B cell (primary cell): ENCODE measurements at regions not wholly inside any gene's neighbourhood (a gene's known extent, or its start where the extent isn't known, plus 50 kb on each side); places are given as distances from the start of the nearest gene placed in this dataset.
"Not testable (repeated sequence)": the region's sequence is repeated elsewhere in the genome, so short reads cannot be mapped to it uniquely, and the experiment has no call there.

Source experiments
- ATAC-seq: fragments of 200-7000 bp; cut with Tn5 transposase; one replicate; pipeline ENCODE4 v1.10.0; 2021; ENCODE audit warnings: low read depth, mild to moderate bottlenecking, moderate number of reproducible peaks, moderate library complexity
- CTCF ChIA-PET: fragments of 350-600 bp; sonication (Branson Sonifier 250); formaldehyde crosslinking; loops from one replicate; lab custom pipeline; 2021; ENCODE audit warnings: antibody characterized with exemption, inconsistent platforms; lab: Charles Lee
- POLR2A ChIA-PET: fragments of 350-600 bp; sonication (Branson Sonifier 250); formaldehyde crosslinking; loops from one replicate; lab custom pipeline; 2021; ENCODE audit warnings: antibody characterized with exemption; lab: Charles Lee
- DNase-seq: peaks from one replicate; pipeline ENCODE4 v3.0.0; 2013
- H2AFZ ChIP-seq: 2 replicates; pipeline ENCODE4 v1.6.1; 2012; ENCODE audit warnings: mild to moderate bottlenecking, low read depth, low read length; ENCODE audit not compliant: insufficient read depth, poor library complexity, severe bottlenecking
- H3K27ac ChIP-seq, 2 donors: 1 replicate in 1 of 2; 2 replicates in 1 of 2; pipeline ENCODE4 v1.5.1; 2012 to 2013; ENCODE audit warnings: low read length in 2 of 2, mild to moderate bottlenecking in 2 of 2, moderate library complexity in 1 of 2
- H3K27me3 ChIP-seq, 4 experiments: fragments of 200-600 bp in 1 of 4; sonication (generic) in 1 of 4; replicated peaks in 1 of 4; 1 replicate in 2 of 4; 2 replicates in 2 of 4; pipeline versions ENCODE4 v1.6.1 to v1.7.0; 2013 to 2016; ENCODE audit warnings: low read length in 3 of 4, mild to moderate bottlenecking in 2 of 4, mixed read lengths in 1 of 4, moderate library complexity in 1 of 4; ENCODE audit not compliant: insufficient read depth in 4 of 4, control insufficient read depth in 3 of 4; ENCODE audit errors: control extremely low read depth in 1 of 4
- H3K36me3 ChIP-seq, 2 experiments: replicated peaks in 1 of 2; 1 replicate in 1 of 2; 2 replicates in 1 of 2; pipeline versions ENCODE4 v1.6.1 to v1.7.1; 2013; ENCODE audit warnings: low read length in 1 of 2; ENCODE audit not compliant: insufficient read depth in 2 of 2, control insufficient read depth in 1 of 2; ENCODE audit errors: control extremely low read depth in 1 of 2, extremely low read depth in 1 of 2
- H3K4me1 ChIP-seq, 2 donors: fragments of 200-600 bp in 1 of 2; sonication (generic) in 1 of 2; 1 replicate in 1 of 2; 2 replicates in 1 of 2; pipeline versions ENCODE4 v1.5.1 to v1.6.1; 2013 to 2017; ENCODE audit warnings: low read length in 2 of 2; ENCODE audit not compliant: control insufficient read depth in 2 of 2, insufficient read depth in 2 of 2
- H3K4me2 ChIP-seq: replicated peaks from 2 replicates; pipeline ENCODE3; 2012; ENCODE audit warnings: mild to moderate bottlenecking, low read depth, low read length; ENCODE audit not compliant: poor library complexity, severe bottlenecking
- H3K4me3 ChIP-seq, 5 experiments: fragments of 200-600 bp in 1 of 5; sonication (generic) in 1 of 5; 1 replicate in 3 of 5; 2 replicates in 2 of 5; pipeline versions ENCODE4 v1.5.1 to v1.7.0; 2011 to 2016; ENCODE audit warnings: low read length in 4 of 5, mild to moderate bottlenecking in 4 of 5, low read depth in 2 of 5, control low read depth in 1 of 5, moderate library complexity in 1 of 5; ENCODE audit not compliant: insufficient read depth in 1 of 5; ENCODE audit errors: control extremely low read depth in 1 of 5, extremely low read depth in 1 of 5
- H3K79me2 ChIP-seq: fragments of 200-600 bp; sonication (generic); one replicate; pipeline ENCODE4 v1.6.0; 2016; ENCODE audit warnings: low read length; ENCODE audit not compliant: control insufficient read depth, insufficient read depth
- H3K9ac ChIP-seq: fragments of 200-600 bp; sonication (generic); 2 replicates; pipeline ENCODE4 v1.6.1; 2017; ENCODE audit warnings: mild to moderate bottlenecking, low read length, moderate library complexity
- H3K9me3 ChIP-seq, 3 donors: one replicate each; pipeline versions ENCODE4 v1.6.1 to v1.7.1; 2013; ENCODE audit warnings: low read length in 2 of 3; ENCODE audit not compliant: control insufficient read depth in 2 of 3, insufficient read depth in 1 of 3; ENCODE audit errors: control extremely low read depth in 1 of 3
- H4K20me1 ChIP-seq: 2 replicates; pipeline ENCODE4 v1.6.0; 2012; ENCODE audit warnings: mild to moderate bottlenecking, low read length; ENCODE audit not compliant: insufficient read depth, control insufficient read depth, poor library complexity, severe bottlenecking
- H3K27ac Mint-ChIP-seq: one replicate; pipeline ENCODE4 v1.8.0; 2021; ENCODE audit warnings: mixed read lengths
- H3K27me3 Mint-ChIP-seq: one replicate; pipeline ENCODE4 v1.8.0; 2021; ENCODE audit warnings: mixed read lengths
- H3K4me1 Mint-ChIP-seq: one replicate; pipeline ENCODE4 v1.8.0; 2021; ENCODE audit warnings: mixed read lengths
- H3K4me3 Mint-ChIP-seq: one replicate; pipeline ENCODE4 v1.8.0; 2021; ENCODE audit warnings: mixed read lengths
- H3K9me3 Mint-ChIP-seq: one replicate; pipeline ENCODE4 v1.8.0; 2022; ENCODE audit warnings: mixed read lengths; ENCODE audit not compliant: insufficient read depth
- EZH2 ChIP-seq: IDR thresholded peaks from 2 replicates; pipeline ENCODE4 v1.6.1; 2012; ENCODE audit warnings: borderline replicate concordance, low read depth, mild to moderate bottlenecking, moderate library complexity, low read length; ENCODE audit not compliant: insufficient read depth, poor library complexity, severe bottlenecking
- WGBS: methylation state at CpG from one replicate; pipeline ENCODE4 v1.1.5; 2013; ENCODE audit warnings: missing lambda C conversion rate; ENCODE audit not compliant: insufficient coverage; 5-methylcytosine and 5-hydroxymethylcytosine counted together
- intact Hi-C: fragments of 100-400 bp; cut with micrococcal nuclease; formaldehyde crosslinking; loops from one replicate; pipeline ENCODE4 v1.10.0; 2022
- TF ChIP-seq, protein P1 (sequence below): fragments of 200-600 bp; IDR thresholded peaks from one replicate; pipeline ENCODE4 v1.8.0; 2022; ENCODE audit warnings: antibody characterized with exemption, mild to moderate bottlenecking

DNA sequence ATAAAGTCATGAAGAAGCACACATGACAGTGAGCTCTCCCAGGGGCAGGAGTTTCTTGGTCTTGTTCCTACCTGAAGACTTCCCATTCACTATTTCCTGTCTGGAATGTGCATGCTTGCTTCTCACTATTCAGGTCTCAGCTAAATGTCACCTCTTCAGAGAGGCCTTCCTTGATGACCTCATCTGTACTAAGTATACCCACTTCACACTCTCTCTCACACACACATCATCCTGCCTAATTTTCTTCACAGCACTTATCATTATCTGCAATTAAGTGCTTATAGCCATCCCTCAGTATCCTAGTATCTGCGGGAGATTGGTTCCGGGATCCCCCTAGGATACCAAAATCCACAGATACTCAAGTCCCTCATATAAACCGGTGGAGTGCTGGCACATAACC, 146.4 kb upstream of the IVNS1ABP start:
- no peak for ATAC-seq
- POLR2A ChIA-PET = no interaction called here
- intact Hi-C loops = no loop called here
- DNase-seq = no peak
- Mint-ChIP-seq H3K4me3 (no peak overlapping the region), H3K27ac (no peak overlapping the region), H3K27me3 (peaks cover 3% of the 10 kb centered on the region), H3K4me1 (no peaks in the 10 kb centered on the region), H3K9me3 (no peaks in the 10 kb centered on the region)
- no peak overlapping the region for H3K27ac ChIP-seq
- H2AFZ ChIP-seq = no peak overlapping the region
- CTCF ChIA-PET = no interaction called here
- no peaks in the 10 kb centered on the region for H3K27me3 ChIP-seq
- H4K20me1 ChIP-seq = no peaks in the 10 kb centered on the region
- H3K4me1 ChIP-seq = no peaks in the 10 kb centered on the region
- no peak for TF ChIP-seq EZH2
- TF ChIP-seq, protein P1, sequence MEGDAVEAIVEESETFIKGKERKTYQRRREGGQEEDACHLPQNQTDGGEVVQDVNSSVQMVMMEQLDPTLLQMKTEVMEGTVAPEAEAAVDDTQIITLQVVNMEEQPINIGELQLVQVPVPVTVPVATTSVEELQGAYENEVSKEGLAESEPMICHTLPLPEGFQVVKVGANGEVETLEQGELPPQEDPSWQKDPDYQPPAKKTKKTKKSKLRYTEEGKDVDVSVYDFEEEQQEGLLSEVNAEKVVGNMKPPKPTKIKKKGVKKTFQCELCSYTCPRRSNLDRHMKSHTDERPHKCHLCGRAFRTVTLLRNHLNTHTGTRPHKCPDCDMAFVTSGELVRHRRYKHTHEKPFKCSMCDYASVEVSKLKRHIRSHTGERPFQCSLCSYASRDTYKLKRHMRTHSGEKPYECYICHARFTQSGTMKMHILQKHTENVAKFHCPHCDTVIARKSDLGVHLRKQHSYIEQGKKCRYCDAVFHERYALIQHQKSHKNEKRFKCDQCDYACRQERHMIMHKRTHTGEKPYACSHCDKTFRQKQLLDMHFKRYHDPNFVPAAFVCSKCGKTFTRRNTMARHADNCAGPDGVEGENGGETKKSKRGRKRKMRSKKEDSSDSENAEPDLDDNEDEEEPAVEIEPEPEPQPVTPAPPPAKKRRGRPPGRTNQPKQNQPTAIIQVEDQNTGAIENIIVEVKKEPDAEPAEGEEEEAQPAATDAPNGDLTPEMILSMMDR = no peak
- H3K9me3 ChIP-seq = no peaks in the 10 kb centered on the region
- no peaks in the 10 kb centered on the region for H3K36me3 ChIP-seq
- H3K79me2 ChIP-seq = no peaks in the 10 kb centered on the region
- 88% methylated on average over 2 of the region's 3 CpGs for WGBS
- H3K9ac ChIP-seq = no peak overlapping the region
- H3K4me3 ChIP-seq = no peak overlapping the region
- H3K4me2 ChIP-seq = no peak overlapping the region

DNA sequence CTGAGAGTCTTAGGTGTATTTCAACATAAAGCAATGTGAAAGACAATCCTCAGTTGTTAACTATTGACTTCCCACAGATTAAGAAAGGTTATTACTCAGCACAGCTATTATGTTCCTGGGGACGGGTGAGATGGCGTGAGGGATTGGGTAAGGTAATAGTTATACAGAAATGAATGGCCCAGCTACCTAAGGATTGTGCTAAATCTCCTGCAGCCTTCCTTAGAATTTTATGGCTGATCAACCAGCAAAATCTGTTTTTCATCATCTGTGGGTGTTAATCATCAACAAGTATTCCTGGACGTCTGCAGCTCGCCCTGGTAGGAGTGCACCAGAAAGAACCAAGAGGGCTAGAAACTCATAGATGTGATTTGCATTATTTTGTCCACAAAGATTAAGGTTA, 146.0 kb upstream of the IVNS1ABP start:
- Histone ChIP-seq H3K4me1 (no peaks in the 10 kb centered on the region), H2AFZ (no peak overlapping the region), H3K4me2 (no peak overlapping the region), H4K20me1 (no peaks in the 10 kb centered on the region), H3K9me3 (no peaks in the 10 kb centered on the region), H3K36me3 (no peaks in the 10 kb centered on the region), H3K27ac (no peak overlapping the region), H3K27me3 (no peaks in the 10 kb centered on the region), H3K9ac (no peak overlapping the region), H3K4me3 (no peak overlapping the region), H3K79me2 (no peaks in the 10 kb centered on the region)
- TF ChIP-seq EZH2 = no peak
- TF ChIP-seq, protein P1 = no peak
- WGBS = 80% methylated on average over 1 of the region's 4 CpGs
- ATAC-seq (no peak), DNase-seq (no peak)
- ChIA-PET POLR2A (no interaction called here), CTCF (no interaction called here)
- Mint-ChIP-seq H3K27me3 (peaks cover 3% of the 10 kb centered on the region), H3K9me3 (no peaks in the 10 kb centered on the region), H3K4me3 (no peak overlapping the region), H3K27ac (no peak overlapping the region), H3K4me1 (no peaks in the 10 kb centered on the region)
- intact Hi-C loops = no loop called here

DNA sequence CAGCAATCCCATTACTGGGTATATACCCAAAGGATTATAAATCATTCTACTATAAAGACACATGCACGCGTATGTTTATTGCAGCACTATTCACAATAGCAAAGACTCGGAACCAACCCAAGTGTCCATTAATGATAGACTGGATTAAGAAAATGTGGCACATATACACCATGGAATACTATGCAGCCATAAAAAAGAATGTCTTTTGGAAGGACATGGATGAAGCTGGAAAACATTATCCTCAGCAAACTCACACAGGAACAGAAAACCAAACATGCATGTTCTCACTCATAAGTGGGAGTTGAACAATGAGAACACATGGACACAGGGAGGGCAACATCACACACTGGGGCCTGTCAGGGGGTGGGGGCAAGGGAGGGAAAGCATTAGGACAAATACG, 143.7 kb upstream of the IVNS1ABP start:
- H3K27ac Mint-ChIP-seq, DNase-seq, H3K4me1 Mint-ChIP-seq, H2AFZ ChIP-seq, H3K36me3 ChIP-seq, H3K4me3 Mint-ChIP-seq, POLR2A ChIA-PET, H3K4me2 ChIP-seq, H3K9me3 Mint-ChIP-seq, H4K20me1 ChIP-seq, H3K9ac ChIP-seq, H3K4me3 ChIP-seq, H3K9me3 ChIP-seq, H3K4me1 ChIP-seq, CTCF ChIA-PET, H3K27me3 ChIP-seq, ATAC-seq, intact Hi-C loops, H3K79me2 ChIP-seq, H3K27ac ChIP-seq, H3K27me3 Mint-ChIP-seq: not testable (repeated sequence)
- no CpG with 5 or more reads among the region's 4 CpGs for WGBS
